GM03348 (cell line): ENCODE measurements at regions not wholly inside any gene's neighbourhood (a gene's known extent, or its start where the extent isn't known, plus 50 kb on each side); places are given as distances from the start of the nearest gene placed in this dataset.

Source experiments
- DNase-seq: peaks from one replicate; pipeline ENCODE4 v3.0.0; 2012; ENCODE audit warnings: low spot score

GRCh38 chr10:85147346-85148250 lies 819.2 kb downstream of the CCSER2 start:
- no peak for DNase-seq

GRCh38 chr10:85148693-85149640 lies 820.6 kb downstream of the CCSER2 start:
- no peak for DNase-seq

GRCh38 chr10:85149766-85150165 lies 821.4 kb downstream of the CCSER2 start:
- no peak for DNase-seq

GRCh38 chr10:85151506-85151905 lies 823.1 kb downstream of the CCSER2 start:
- no peak for DNase-seq

- no peak for DNase-seq
Measured at GRCh38 chr10:85152496-85152895, 824.1 kb downstream of the CCSER2 start.

GRCh38 chr10:85152911-85153310 lies 824.5 kb downstream of the CCSER2 start:
- DNase-seq, result no peak

- no peak for DNase-seq
Measured at GRCh38 chr10:85157206-85157605, 828.8 kb downstream of the CCSER2 start.

GRCh38 chr10:85168243-85168642 lies 839.9 kb downstream of the CCSER2 start:
- DNase-seq, result no peak

- no peak for DNase-seq
Measured at GRCh38 chr10:85170026-85170425, 841.6 kb downstream of the CCSER2 start.

- no peak for DNase-seq
Measured at GRCh38 chr10:85175635-85176034, 847.2 kb downstream of the CCSER2 start.

- DNase-seq, result no peak
Measured at GRCh38 chr10:85177767-85178166, 849.4 kb downstream of the CCSER2 start.

GRCh38 chr10:85187047-85187446 lies 858.7 kb downstream of the CCSER2 start:
- DNase-seq, result no peak

GRCh38 chr10:85188770-85189484 lies 860.5 kb downstream of the CCSER2 start:
- no peak for DNase-seq

- DNase-seq, result no peak
Measured at GRCh38 chr10:85193796-85194195, 865.4 kb downstream of the CCSER2 start.

GRCh38 chr10:85194706-85195105 lies 866.3 kb downstream of the CCSER2 start:
- no peak for DNase-seq

GRCh38 chr10:85195596-85195995 lies 867.2 kb downstream of the CCSER2 start:
- DNase-seq, result no peak

- no peak for DNase-seq
Measured at GRCh38 chr10:85204814-85205213, 876.4 kb downstream of the CCSER2 start.

- no peak for DNase-seq
Measured at GRCh38 chr10:85212526-85212925, 884.1 kb downstream of the CCSER2 start.

- no peak for DNase-seq
Measured at GRCh38 chr10:85213493-85213892, 885.1 kb downstream of the CCSER2 start.

- DNase-seq, result no peak
Measured at GRCh38 chr10:85222300-85222699, 893.9 kb downstream of the CCSER2 start.

GRCh38 chr10:85224366-85224940 lies 896.1 kb downstream of the CCSER2 start:
- DNase-seq, result no peak

- DNase-seq, result no peak
Measured at GRCh38 chr10:85225311-85225710, 896.9 kb downstream of the CCSER2 start.
